ENCODE measurements at regions not wholly inside any gene's neighbourhood (a gene's known extent, or its start where the extent isn't known, plus 50 kb on each side); places are given as distances from the start of the nearest gene placed in this dataset.

DNA sequence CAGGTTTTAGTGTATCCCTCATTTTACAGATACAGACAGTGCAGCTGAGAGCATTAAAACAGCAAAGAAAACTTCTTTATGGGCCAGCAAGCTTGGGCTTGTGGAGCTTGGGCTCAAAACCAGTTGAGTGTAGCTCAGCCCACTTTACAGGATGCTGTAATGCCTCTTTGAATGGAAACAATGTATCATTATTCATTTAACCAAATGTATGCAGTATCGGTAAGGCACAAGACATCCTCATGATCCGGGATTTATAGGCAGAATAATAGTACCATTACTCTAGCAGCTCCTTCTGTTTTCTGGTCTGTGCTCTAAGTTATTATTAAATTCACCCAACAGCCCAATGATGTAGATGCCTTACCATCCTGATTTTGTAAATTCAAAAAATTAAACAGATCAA lies 575.1 kb upstream of the CDH7 start:
- TF ChIP-seq, protein P1, sequence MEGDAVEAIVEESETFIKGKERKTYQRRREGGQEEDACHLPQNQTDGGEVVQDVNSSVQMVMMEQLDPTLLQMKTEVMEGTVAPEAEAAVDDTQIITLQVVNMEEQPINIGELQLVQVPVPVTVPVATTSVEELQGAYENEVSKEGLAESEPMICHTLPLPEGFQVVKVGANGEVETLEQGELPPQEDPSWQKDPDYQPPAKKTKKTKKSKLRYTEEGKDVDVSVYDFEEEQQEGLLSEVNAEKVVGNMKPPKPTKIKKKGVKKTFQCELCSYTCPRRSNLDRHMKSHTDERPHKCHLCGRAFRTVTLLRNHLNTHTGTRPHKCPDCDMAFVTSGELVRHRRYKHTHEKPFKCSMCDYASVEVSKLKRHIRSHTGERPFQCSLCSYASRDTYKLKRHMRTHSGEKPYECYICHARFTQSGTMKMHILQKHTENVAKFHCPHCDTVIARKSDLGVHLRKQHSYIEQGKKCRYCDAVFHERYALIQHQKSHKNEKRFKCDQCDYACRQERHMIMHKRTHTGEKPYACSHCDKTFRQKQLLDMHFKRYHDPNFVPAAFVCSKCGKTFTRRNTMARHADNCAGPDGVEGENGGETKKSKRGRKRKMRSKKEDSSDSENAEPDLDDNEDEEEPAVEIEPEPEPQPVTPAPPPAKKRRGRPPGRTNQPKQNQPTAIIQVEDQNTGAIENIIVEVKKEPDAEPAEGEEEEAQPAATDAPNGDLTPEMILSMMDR (IDR thresholded peaks at IDR 0.05): no peak
- no peak for TF ChIP-seq POLR2A (IDR thresholded peaks at IDR 0.05)
